H54 (cell line): ENCODE measurements at regions not wholly inside any gene's neighbourhood (a gene's known extent, or its start where the extent isn't known, plus 50 kb on each side); places are given as distances from the start of the nearest gene placed in this dataset.
"Not testable (repeated sequence)": the region's sequence is repeated elsewhere in the genome, so short reads cannot be mapped to it uniquely, and the experiment has no call there.

Experiments used
- DNase-seq: peaks from one replicate; pipeline ENCODE4 v3.0.0; 2011; ENCODE audit warnings: low spot score, mixed read lengths; ENCODE audit not compliant: insufficient read length
- FAIRE-seq: peaks from 3 replicates; lab custom pipeline; 2011; peaks lifted over from hg19 to GRCh38; lab: Jason Lieb, UNC
- POLR2A ChIP-seq: IDR thresholded peaks from 2 replicates; pipeline ENCODE4 v1.6.1; 2011; ENCODE audit warnings: low read depth, mild to moderate bottlenecking, low read length

GRCh38 chr17:54269881-54270280 is 447.2 kb downstream of the KIF2B start:
- no peak for FAIRE-seq
- TF ChIP-seq POLR2A, result no peak
- DNase-seq, result no peak

- FAIRE-seq (no peak), DNase-seq (no peak)
- no peak for TF ChIP-seq POLR2A
Observed at GRCh38 chr17:54270499-54270898, 447.8 kb downstream of the KIF2B start.

GRCh38 chr17:54277868-54278267 is 455.1 kb downstream of the KIF2B start:
- no peak for TF ChIP-seq POLR2A
- FAIRE-seq, result no peak
- DNase-seq, result no peak

- FAIRE-seq, result no peak
- TF ChIP-seq POLR2A, result no peak
Observed at GRCh38 chr17:54280741-54281140, 458.0 kb downstream of the KIF2B start.

GRCh38 chr17:54282886-54283285 is 460.2 kb downstream of the KIF2B start:
- no peak for TF ChIP-seq POLR2A
- FAIRE-seq (no peak), DNase-seq (no peak)

More at GRCh38 chr17:54280741-54281140, 458.0 kb downstream of the KIF2B start:
- no peak for DNase-seq

- DNase-seq (no peak), FAIRE-seq (no peak)
- no peak for TF ChIP-seq POLR2A
Observed at GRCh38 chr17:54307351-54307750, 484.6 kb downstream of the KIF2B start.

GRCh38 chr17:54324813-54325212 is 502.1 kb downstream of the KIF2B start:
- no peak for DNase-seq
- FAIRE-seq, result no peak
- TF ChIP-seq POLR2A, result no peak

- DNase-seq (no peak), FAIRE-seq (no peak)
- no peak for TF ChIP-seq POLR2A
Observed at GRCh38 chr17:54339731-54340130, 517.0 kb downstream of the KIF2B start.

- DNase-seq, result no peak
- FAIRE-seq, result no peak
- TF ChIP-seq POLR2A, result no peak
Observed at GRCh38 chr17:54347495-54347894, 524.8 kb downstream of the KIF2B start.

- FAIRE-seq (no peak), DNase-seq (no peak)
- no peak for TF ChIP-seq POLR2A
Observed at GRCh38 chr17:54348234-54348633, 525.5 kb downstream of the KIF2B start.

GRCh38 chr17:54353789-54354525 is 531.2 kb downstream of the KIF2B start:
- no peak for FAIRE-seq
- no peak for DNase-seq
- TF ChIP-seq POLR2A, result no peak

GRCh38 chr17:54361073-54361472 is 538.3 kb downstream of the KIF2B start:
- not testable (repeated sequence) for DNase-seq, FAIRE-seq

- no peak for FAIRE-seq
- TF ChIP-seq POLR2A, result no peak
- DNase-seq, result no peak
Observed at GRCh38 chr17:54368906-54369305, 531.7 kb upstream of the TOM1L1 start.

GRCh38 chr17:54372069-54372749 is 528.4 kb upstream of the TOM1L1 start:
- TF ChIP-seq POLR2A, result no peak
- FAIRE-seq (no peak), DNase-seq (no peak)

GRCh38 chr17:54373970-54374369 is 526.7 kb upstream of the TOM1L1 start:
- no peak for DNase-seq
- no peak for TF ChIP-seq POLR2A
- no peak for FAIRE-seq

- not testable (repeated sequence) for FAIRE-seq, DNase-seq
Observed at GRCh38 chr17:54376409-54376808, 524.2 kb upstream of the TOM1L1 start.
